ENCODE measurements at regions not wholly inside any gene's neighbourhood (a gene's known extent, or its start where the extent isn't known, plus 50 kb on each side); places are given as distances from the start of the nearest gene placed in this dataset.

- no peak for TF ChIP-seq CTCF (IDR thresholded peaks at IDR 0.05; ENCODE audit: low read length, missing control alignments)
- H3K4me3 ChIP-seq (replicated peaks; ENCODE audit: low read depth, low read length), result no peak overlapping the region
Measured at GRCh38 chrX:148424570-148424969, 75.8 kb upstream of the AFF2 start.

GRCh38 chrX:148426467-148426866, 74.0 kb upstream of the AFF2 start:
- H3K4me3 ChIP-seq (replicated peaks; ENCODE audit: low read depth, low read length), result no peak overlapping the region
- no peak for DNase-seq (ENCODE audit: low read depth)
- no peak for TF ChIP-seq CTCF (IDR thresholded peaks at IDR 0.05; ENCODE audit: low read length, missing control alignments)

More at GRCh38 chrX:148424570-148424969, 75.8 kb upstream of the AFF2 start:
- DNase-seq (ENCODE audit: low read depth), result no peak

GRCh38 chrX:148441387-148441786, 59.0 kb upstream of the AFF2 start:
- TF ChIP-seq CTCF (IDR thresholded peaks at IDR 0.05; ENCODE audit: low read length, missing control alignments), result no peak
- DNase-seq (ENCODE audit: low read depth), result no peak
- H3K4me3 ChIP-seq (replicated peaks; ENCODE audit: low read depth, low read length), result no peak overlapping the region

GRCh38 chrX:148443216-148443615, 57.2 kb upstream of the AFF2 start:
- H3K4me3 ChIP-seq (replicated peaks; ENCODE audit: low read depth, low read length), result no peak overlapping the region
- TF ChIP-seq CTCF (IDR thresholded peaks at IDR 0.05; ENCODE audit: low read length, missing control alignments), result no peak
- no peak for DNase-seq (ENCODE audit: low read depth)

- H3K4me3 ChIP-seq (replicated peaks; ENCODE audit: low read depth, low read length), result no peak overlapping the region
- DNase-seq (ENCODE audit: low read depth), result no peak
- no peak for TF ChIP-seq CTCF (IDR thresholded peaks at IDR 0.05; ENCODE audit: low read length, missing control alignments)
Measured at GRCh38 chrX:148448686-148449085, 51.7 kb upstream of the AFF2 start.

All from fibroblast of pulmonary artery (primary cell).